Activated CD4-positive, alpha-beta memory T cell treated with anti-CD3 and anti-CD28 coated beads, Interleukin-2, amount 10 ng/mL, durations not matched to agents 7 days and 5 days (primary cell): ENCODE measurements at regions not wholly inside any gene's neighbourhood (a gene's known extent, or its start where the extent isn't known, plus 50 kb on each side); places are given as distances from the start of the nearest gene placed in this dataset.

Experiments used
- CTCF ChIA-PET: fragments of 350-600 bp; sonication (Branson Sonifier 250); formaldehyde crosslinking; loops from one replicate; lab custom pipeline; 2021; ENCODE audit warnings: antibody characterized with exemption, inconsistent platforms; lab: Charles Lee
- POLR2A ChIA-PET: fragments of 350-600 bp; sonication (Branson Sonifier 250); formaldehyde crosslinking; loops from one replicate; lab custom pipeline; 2021; ENCODE audit warnings: antibody characterized with exemption; lab: Charles Lee
- DNase-seq: peaks from one replicate; pipeline ENCODE4 v3.0.0-alpha.2; 2020
- H3K27ac Mint-ChIP-seq: one replicate; pipeline ENCODE4 v1.8.0; 2021; ENCODE audit warnings: mild to moderate bottlenecking, mixed read lengths
- H3K27me3 Mint-ChIP-seq: one replicate; pipeline ENCODE4 v1.8.0; 2021; ENCODE audit warnings: mixed read lengths
- H3K36me3 Mint-ChIP-seq: one replicate; pipeline ENCODE4 v1.8.0; 2021; ENCODE audit warnings: low read depth, mixed read lengths
- H3K4me1 Mint-ChIP-seq: one replicate; pipeline ENCODE4 v1.8.0; 2021; ENCODE audit warnings: mixed read lengths
- H3K4me3 Mint-ChIP-seq: one replicate; pipeline ENCODE4 v1.8.0; 2021; ENCODE audit warnings: mild to moderate bottlenecking, mixed read lengths
- H3K9me3 Mint-ChIP-seq: one replicate; pipeline ENCODE4 v1.8.0; 2021; ENCODE audit warnings: mixed read lengths

DNA sequence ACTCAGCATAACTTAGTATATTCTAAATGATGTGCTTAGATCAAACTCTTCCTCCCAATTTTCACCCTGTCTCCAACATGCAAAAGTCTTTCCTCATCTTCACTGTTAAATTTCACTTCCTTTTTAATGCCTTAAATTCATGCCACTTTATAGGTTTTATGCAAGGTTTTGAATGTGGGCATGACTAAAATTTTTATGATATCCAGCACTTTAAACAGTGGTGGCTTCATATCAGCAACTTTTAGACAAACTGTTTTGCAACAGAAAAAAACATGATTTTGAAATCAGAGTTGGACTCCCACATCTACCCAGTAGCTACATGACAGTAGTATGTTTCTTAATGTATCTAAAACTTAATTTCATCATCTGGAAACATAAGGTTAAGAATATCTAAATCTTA lies 84.7 kb upstream of the ZP4 start:
- H3K27ac Mint-ChIP-seq = no peak overlapping the region

DNA sequence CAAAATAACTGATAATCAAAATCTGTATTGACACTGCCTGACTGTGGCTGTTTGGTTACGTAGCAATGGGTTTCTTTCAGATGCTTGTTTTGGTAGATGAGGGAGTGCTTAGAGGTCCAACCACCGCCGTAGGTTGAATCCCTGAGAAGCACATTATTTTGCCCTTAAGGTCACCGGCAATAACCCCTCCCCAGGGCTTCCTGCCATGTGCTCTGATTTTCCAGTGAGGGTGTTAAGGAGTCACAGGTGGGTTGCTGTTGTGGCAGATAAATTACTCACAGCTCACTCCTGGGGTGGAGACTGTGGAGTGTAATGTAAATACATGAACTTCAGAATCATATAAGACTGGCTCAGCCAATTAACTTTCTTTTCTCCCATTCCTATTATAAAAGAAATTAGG lies 81.5 kb upstream of the ZP4 start:
- Mint-ChIP-seq H3K27me3 (no peaks in the 10 kb centered on the region), H3K36me3 (no peaks in the 10 kb centered on the region), H3K4me3 (no peak overlapping the region), H3K9me3 (no peaks in the 10 kb centered on the region), H3K4me1 (no peaks in the 10 kb centered on the region), H3K27ac (no peak overlapping the region)
- POLR2A ChIA-PET = no interaction called here
- CTCF ChIA-PET = no interaction called here
- DNase-seq = no peak

More for the DNA sequence above, 84.7 kb upstream of the ZP4 start:
- H3K4me3 Mint-ChIP-seq = no peak overlapping the region
- ChIA-PET POLR2A (no interaction called here), CTCF (no interaction called here)
- H3K4me1 Mint-ChIP-seq = no peaks in the 10 kb centered on the region
- no peaks in the 10 kb centered on the region for H3K27me3 Mint-ChIP-seq
- H3K9me3 Mint-ChIP-seq = no peaks in the 10 kb centered on the region
- H3K36me3 Mint-ChIP-seq = no peaks in the 10 kb centered on the region
- DNase-seq = no peak

GRCh38 chr1:237962985-237963384 lies 72.3 kb upstream of the ZP4 start:
- Mint-ChIP-seq H3K36me3 (no peaks in the 10 kb centered on the region), H3K4me1 (no peaks in the 10 kb centered on the region), H3K9me3 (peaks cover 3% of the 10 kb centered on the region), H3K27me3 (no peaks in the 10 kb centered on the region), H3K4me3 (no peak overlapping the region), H3K27ac (no peak overlapping the region)
- DNase-seq = no peak
- ChIA-PET POLR2A (no interaction called here), CTCF (no interaction called here)

DNA sequence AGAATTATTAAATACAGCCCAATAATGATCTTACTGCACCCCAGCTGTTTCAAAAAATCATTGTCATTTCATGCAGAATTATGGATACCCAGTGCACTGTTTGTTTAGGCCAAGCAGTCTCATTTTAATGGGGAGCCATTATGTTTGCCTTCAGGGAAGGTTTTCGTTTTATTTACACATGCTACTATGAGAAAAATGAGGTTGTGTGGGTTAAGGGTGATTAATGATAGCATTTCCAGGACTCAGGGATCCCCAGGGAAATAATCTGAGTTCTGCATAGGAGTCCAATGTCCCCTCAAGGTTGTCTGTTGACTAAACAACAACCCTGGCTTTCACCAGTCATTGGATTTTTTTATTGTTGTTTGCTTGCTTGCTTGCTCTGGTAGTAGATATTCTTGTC lies 71.0 kb upstream of the ZP4 start:
- POLR2A ChIA-PET = no interaction called here
- no peak for DNase-seq

GRCh38 chr1:237959838-237960237 lies 69.1 kb upstream of the ZP4 start:
- Mint-ChIP-seq H3K4me1 (no peaks in the 10 kb centered on the region), H3K4me3 (no peak overlapping the region), H3K9me3 (peaks cover 3% of the 10 kb centered on the region), H3K27me3 (no peaks in the 10 kb centered on the region), H3K36me3 (no peaks in the 10 kb centered on the region), H3K27ac (no peak overlapping the region)
- ChIA-PET POLR2A (no interaction called here), CTCF (no interaction called here)
- no peak for DNase-seq

More for the DNA sequence above, 71.0 kb upstream of the ZP4 start:
- Mint-ChIP-seq H3K36me3 (no peaks in the 10 kb centered on the region), H3K4me1 (no peaks in the 10 kb centered on the region), H3K4me3 (no peak overlapping the region), H3K27me3 (no peaks in the 10 kb centered on the region), H3K9me3 (peaks cover 3% of the 10 kb centered on the region), H3K27ac (no peak overlapping the region)
- CTCF ChIA-PET = no interaction called here

- H3K27me3 Mint-ChIP-seq = no peaks in the 10 kb centered on the region
- H3K27ac Mint-ChIP-seq = no peak overlapping the region
- H3K9me3 Mint-ChIP-seq = no peaks in the 10 kb centered on the region
- CTCF ChIA-PET = no interaction called here
- H3K36me3 Mint-ChIP-seq = no peaks in the 10 kb centered on the region
- H3K4me3 Mint-ChIP-seq = no peak overlapping the region
- H3K4me1 Mint-ChIP-seq = no peaks in the 10 kb centered on the region
- POLR2A ChIA-PET = no interaction called here
- DNase-seq = no peak
Measured at GRCh38 chr1:237953238-237953637, 62.5 kb upstream of the ZP4 start.
